ENCODE measurements at regions not wholly inside any gene's neighbourhood (a gene's known extent, or its start where the extent isn't known, plus 50 kb on each side); places are given as distances from the start of the nearest gene placed in this dataset.

DNA sequence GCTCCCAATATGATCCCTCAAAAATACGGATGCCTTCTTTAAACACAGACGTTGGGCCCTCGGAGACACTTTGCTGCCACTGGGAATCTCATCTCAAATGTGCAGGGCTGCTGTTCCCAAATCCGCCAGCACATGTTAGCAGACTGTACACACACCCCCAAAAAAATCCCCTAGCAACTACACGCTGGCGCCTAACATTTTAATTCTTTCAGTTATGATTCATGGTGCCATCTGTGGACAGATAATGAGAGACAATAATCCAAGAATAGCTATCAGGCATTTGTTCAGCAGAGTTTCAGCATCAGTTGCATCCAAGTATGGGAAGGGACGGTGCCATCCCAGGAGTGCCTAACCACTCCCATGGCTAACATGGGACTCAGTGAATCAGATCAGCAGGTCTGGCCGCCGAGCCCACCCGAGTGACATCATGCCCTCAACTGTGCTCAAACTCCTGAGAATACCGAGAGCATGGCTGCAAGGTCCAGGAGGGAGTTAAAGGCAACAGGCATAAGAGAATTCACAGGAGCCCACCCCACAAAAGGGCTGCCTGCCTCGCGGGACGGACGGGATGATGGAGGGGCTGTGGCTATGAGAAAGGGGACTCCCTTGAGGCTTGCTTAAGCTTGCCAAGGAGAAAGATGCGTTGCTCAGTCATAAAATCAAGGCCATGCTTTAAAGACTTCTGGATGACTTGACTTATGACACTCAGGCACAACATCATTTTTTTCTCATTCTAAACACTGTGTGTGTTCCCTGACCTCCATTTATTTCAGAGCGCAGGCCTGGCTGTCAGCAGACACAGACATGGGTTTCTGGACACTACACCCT lies 337.0 kb downstream of the SHANK2 start:
- Histone ChIP-seq H3K4me1 (ENCODE audit: insufficient read depth, poor library complexity, severe bottlenecking) (no peaks in the 10 kb centered on the region), H3K9me3 (ENCODE audit: severe bottlenecking) (no peaks in the 10 kb centered on the region), H3K27me3 (ENCODE audit: insufficient read depth, poor library complexity, severe bottlenecking) (no peaks in the 10 kb centered on the region), H3K27ac (ENCODE audit: poor library complexity, severe bottlenecking) (no peak overlapping the region), H3K4me3 (ENCODE audit: severe bottlenecking) (no peak overlapping the region), H3K36me3 (ENCODE audit: low read depth) (no peaks in the 10 kb centered on the region)
- no peak for ATAC-seq (ENCODE audit: low read depth)
- TF ChIP-seq CTCF (IDR thresholded peaks at IDR 0.05; ENCODE audit: poor library complexity, severe bottlenecking): no peak
- no peak for DNase-seq (ENCODE audit: low spot score)

GRCh38 chr11:70916351-70916750 lies 336.0 kb downstream of the SHANK2 start:
- Histone ChIP-seq H3K27me3 (ENCODE audit: insufficient read depth, poor library complexity, severe bottlenecking) (no peaks in the 10 kb centered on the region), H3K36me3 (ENCODE audit: low read depth) (no peaks in the 10 kb centered on the region), H3K9me3 (ENCODE audit: severe bottlenecking) (no peaks in the 10 kb centered on the region), H3K4me1 (ENCODE audit: insufficient read depth, poor library complexity, severe bottlenecking) (no peaks in the 10 kb centered on the region), H3K27ac (ENCODE audit: poor library complexity, severe bottlenecking) (no peak overlapping the region), H3K4me3 (ENCODE audit: severe bottlenecking) (no peak overlapping the region)
- no peak for DNase-seq (ENCODE audit: low spot score)
- no peak for TF ChIP-seq CTCF (IDR thresholded peaks at IDR 0.05; ENCODE audit: poor library complexity, severe bottlenecking)
- no peak for ATAC-seq (ENCODE audit: low read depth)

DNA sequence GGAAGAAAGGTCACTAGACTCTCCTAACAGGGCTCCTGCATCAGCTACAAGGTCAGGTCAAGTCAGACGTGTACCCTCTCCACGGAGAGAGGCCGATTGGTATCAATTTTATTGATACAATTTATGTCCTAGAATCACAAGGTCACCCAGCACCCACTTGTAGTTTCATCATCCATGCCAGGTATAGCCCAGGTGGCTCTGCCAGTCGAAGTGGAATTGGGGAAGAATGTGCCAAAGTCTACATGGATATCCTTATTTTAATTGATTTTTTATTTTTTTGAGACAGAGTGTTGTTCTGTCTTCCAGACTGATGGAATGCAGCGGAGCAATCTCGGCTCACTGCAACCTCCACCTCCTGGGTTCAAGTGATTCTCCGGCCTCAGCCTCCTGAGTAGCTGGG lies 334.1 kb downstream of the SHANK2 start:
- DNase-seq (ENCODE audit: low spot score) (no peak), ATAC-seq (ENCODE audit: low read depth) (no peak)
- Histone ChIP-seq H3K4me1 (ENCODE audit: insufficient read depth, poor library complexity, severe bottlenecking) (no peaks in the 10 kb centered on the region), H3K36me3 (ENCODE audit: low read depth) (no peaks in the 10 kb centered on the region), H3K9me3 (ENCODE audit: severe bottlenecking) (peaks cover 3% of the 10 kb centered on the region), H3K27me3 (ENCODE audit: insufficient read depth, poor library complexity, severe bottlenecking) (no peaks in the 10 kb centered on the region), H3K4me3 (ENCODE audit: severe bottlenecking) (no peak overlapping the region), H3K27ac (ENCODE audit: poor library complexity, severe bottlenecking) (no peak overlapping the region)
- TF ChIP-seq CTCF (IDR thresholded peaks at IDR 0.05; ENCODE audit: poor library complexity, severe bottlenecking): no peak

GRCh38 chr11:70921804-70922203 lies 330.6 kb downstream of the SHANK2 start:
- no peak for DNase-seq (ENCODE audit: low spot score)
- no peak for ATAC-seq (ENCODE audit: low read depth)
- TF ChIP-seq CTCF (IDR thresholded peaks at IDR 0.05; ENCODE audit: poor library complexity, severe bottlenecking): no peak
- peaks cover 3% of the 10 kb centered on the region for H3K9me3 ChIP-seq (ENCODE audit: severe bottlenecking)
- no peak overlapping the region for H3K27ac ChIP-seq (ENCODE audit: poor library complexity, severe bottlenecking)
- H3K4me3 ChIP-seq (ENCODE audit: severe bottlenecking): no peak overlapping the region
- no peaks in the 10 kb centered on the region for H3K27me3 ChIP-seq (ENCODE audit: insufficient read depth, poor library complexity, severe bottlenecking)
- no peaks in the 10 kb centered on the region for H3K36me3 ChIP-seq (ENCODE audit: low read depth)
- no peaks in the 10 kb centered on the region for H3K4me1 ChIP-seq (ENCODE audit: insufficient read depth, poor library complexity, severe bottlenecking)

- Histone ChIP-seq H3K9me3 (ENCODE audit: severe bottlenecking) (peaks cover 3% of the 10 kb centered on the region), H3K36me3 (ENCODE audit: low read depth) (no peaks in the 10 kb centered on the region), H3K4me3 (ENCODE audit: severe bottlenecking) (no peak overlapping the region), H3K27me3 (ENCODE audit: insufficient read depth, poor library complexity, severe bottlenecking) (no peaks in the 10 kb centered on the region), H3K27ac (ENCODE audit: poor library complexity, severe bottlenecking) (no peak overlapping the region), H3K4me1 (ENCODE audit: insufficient read depth, poor library complexity, severe bottlenecking) (no peaks in the 10 kb centered on the region)
- DNase-seq (ENCODE audit: low spot score): no peak
- TF ChIP-seq CTCF (IDR thresholded peaks at IDR 0.05; ENCODE audit: poor library complexity, severe bottlenecking): no peak
- no peak for ATAC-seq (ENCODE audit: low read depth)
Measured at GRCh38 chr11:70924108-70924507, 328.3 kb downstream of the SHANK2 start.

All from RWPE2 (cell line).